ENCODE measurements at regions not wholly inside any gene's neighbourhood (a gene's known extent, or its start where the extent isn't known, plus 50 kb on each side); places are given as distances from the start of the nearest gene placed in this dataset.

GRCh38 chr3:22225161-22225560 lies 474.2 kb upstream of the ZNF385D start:
- no peak for DNase-seq (ENCODE audit: low spot score)

- DNase-seq (ENCODE audit: low spot score), result no peak
These were observed 477.7 kb upstream of the ZNF385D start for GRCh38 chr3:22228705-22229104.

DNA sequence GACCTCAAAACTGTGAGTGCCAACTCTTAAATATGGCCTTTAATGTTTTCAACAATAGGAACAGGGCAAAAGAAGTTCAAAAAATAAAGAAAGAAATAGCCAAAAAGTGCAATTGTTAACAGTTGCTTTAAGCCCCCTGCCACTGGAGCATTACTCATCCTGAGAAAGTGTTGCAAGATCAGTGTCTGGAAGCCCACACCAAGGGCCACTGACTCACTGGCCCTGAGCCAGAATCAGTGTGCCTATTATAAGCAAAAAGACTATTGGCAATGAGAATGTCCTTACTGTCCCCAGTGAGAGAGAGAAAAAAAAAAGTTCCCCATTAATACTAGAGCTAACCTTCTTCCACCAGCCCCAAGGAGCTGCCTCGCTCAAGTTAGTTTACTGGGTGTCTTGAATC lies 480.1 kb upstream of the ZNF385D start:
- no peak for DNase-seq (ENCODE audit: low spot score)

DNA sequence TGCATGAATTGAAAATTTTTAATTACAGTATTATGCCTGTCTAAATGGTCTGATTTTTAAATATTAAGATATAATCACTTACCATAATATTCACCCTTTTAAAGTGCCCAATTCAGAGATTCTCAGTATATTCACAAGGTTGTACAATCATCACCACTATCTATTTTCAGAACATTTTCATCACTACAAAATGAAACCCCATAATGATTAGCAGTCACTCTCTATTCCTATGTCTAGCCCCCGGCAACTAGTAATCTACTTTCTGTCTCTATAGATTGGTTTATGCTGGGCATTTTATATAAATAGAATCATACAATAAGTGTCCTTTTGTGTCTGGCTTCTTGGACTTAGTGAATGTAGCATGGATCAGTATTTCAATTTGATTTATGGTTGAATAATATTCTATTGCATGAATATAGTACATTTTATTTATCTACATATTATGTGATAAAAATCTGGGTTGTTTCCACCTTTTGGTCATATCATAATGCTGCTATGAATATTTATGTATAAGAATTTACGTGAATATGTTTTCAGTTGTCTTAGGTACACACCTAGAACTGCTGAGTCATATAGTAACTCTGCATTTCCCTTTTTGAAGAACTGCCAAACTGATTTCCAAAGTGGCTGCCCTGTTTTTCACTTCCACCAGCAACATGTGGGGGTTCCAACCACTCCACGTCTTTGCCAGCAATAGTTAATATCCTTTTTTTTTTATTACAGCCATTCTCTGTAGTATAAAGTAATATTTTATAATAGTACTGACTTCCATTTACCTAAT lies 485.7 kb upstream of the ZNF385D start:
- DNase-seq (ENCODE audit: low spot score), result no peak

DNA sequence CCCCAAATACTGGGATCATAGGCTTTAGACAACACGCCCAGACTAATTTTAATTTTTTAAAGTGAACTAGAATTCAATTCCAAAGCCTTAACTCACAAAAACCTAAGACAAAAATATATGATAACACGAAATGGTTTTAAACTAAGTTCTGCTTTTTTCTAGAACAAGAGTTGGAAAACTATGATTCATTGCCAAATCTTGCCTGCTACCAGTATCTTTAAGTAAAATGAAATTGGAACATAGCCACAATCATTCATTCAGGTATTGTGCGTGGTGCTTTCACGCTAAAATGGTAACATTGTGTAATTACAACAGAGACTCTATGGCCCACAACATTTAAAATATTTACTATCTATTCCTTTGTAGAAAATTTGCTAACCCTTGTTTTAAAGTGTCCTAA lies 488.0 kb upstream of the ZNF385D start:
- no peak for DNase-seq (ENCODE audit: low spot score)

DNA sequence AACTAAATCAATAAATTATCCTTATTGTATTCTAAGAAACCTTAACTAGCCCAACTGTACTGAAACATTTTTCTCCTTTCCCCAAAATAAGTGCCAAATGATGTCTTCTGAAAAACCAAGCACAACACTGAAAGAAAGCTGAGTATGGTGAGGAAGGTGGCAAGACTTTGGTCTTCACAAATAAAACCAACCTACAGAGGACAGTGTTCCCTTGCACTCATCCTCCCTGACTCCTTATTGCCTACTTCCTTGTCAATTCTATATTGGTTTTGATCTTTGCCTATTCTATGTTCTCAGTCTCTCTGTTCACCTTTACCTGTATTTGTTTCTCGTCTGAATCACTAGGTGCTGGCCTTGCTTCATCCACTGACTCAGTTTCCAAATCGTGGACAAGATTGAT lies 490.1 kb upstream of the ZNF385D start:
- no peak for DNase-seq (ENCODE audit: low spot score)

GRCh38 chr3:22244761-22245521 lies 493.9 kb upstream of the ZNF385D start:
- no peak for DNase-seq (ENCODE audit: low spot score)

- DNase-seq (ENCODE audit: low spot score), result no peak
These were observed 495.0 kb upstream of the ZNF385D start for GRCh38 chr3:22245811-22246583.

- no peak for DNase-seq (ENCODE audit: low spot score)
These were observed 498.6 kb upstream of the ZNF385D start for GRCh38 chr3:22249658-22250057.

DNA sequence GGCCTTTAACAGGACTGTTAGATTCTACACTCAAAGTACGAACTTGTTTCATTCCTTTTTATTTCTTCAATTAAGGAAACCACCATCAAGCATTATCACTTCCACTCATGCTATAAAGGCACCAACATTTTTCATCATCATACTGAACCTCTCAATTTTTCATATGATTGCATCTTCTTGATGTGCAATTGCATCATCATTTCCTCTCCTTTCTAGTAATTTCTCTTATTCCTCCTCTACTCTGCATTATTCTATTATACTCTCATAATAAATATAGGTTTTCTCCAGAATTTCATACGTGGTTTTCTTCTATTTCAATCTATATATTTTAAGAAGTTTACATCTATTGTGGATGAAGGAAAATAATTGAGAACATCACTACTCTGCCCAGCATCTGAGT lies 506.2 kb upstream of the ZNF385D start:
- DNase-seq (ENCODE audit: low spot score), result no peak

- no peak for DNase-seq (ENCODE audit: low spot score)
These were observed 511.4 kb upstream of the ZNF385D start for GRCh38 chr3:22262386-22262785.

GRCh38 chr3:22263042-22263441 lies 512.0 kb upstream of the ZNF385D start:
- no peak for DNase-seq (ENCODE audit: low spot score)

GRCh38 chr3:22265403-22265802 lies 514.4 kb upstream of the ZNF385D start:
- DNase-seq (ENCODE audit: low spot score), result no peak

DNA sequence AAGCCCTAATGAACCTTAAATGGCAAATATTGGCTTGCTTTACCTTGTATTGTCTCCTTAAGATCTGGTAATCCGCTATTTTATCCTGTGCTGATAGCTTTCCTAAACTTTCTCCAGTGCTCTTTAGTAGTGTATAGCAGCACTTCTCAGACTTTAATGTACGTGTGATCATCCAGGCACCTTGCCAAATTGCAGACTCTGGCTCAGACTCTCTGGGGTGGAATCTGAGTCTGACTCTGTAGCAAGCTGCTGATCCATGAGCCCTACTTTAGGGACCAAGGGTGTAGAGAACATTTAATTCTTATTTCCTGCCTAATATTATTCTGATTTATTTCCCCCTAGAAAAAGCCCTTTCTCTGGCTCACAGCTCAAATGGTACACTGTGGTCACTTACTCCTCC lies 518.8 kb upstream of the ZNF385D start:
- no peak for DNase-seq (ENCODE audit: low spot score)

- no peak for DNase-seq (ENCODE audit: low spot score)
These were observed 525.3 kb upstream of the ZNF385D start for GRCh38 chr3:22276351-22276750.

GRCh38 chr3:22284559-22284958 lies 533.5 kb upstream of the ZNF385D start:
- no peak for DNase-seq (ENCODE audit: low spot score)

DNA sequence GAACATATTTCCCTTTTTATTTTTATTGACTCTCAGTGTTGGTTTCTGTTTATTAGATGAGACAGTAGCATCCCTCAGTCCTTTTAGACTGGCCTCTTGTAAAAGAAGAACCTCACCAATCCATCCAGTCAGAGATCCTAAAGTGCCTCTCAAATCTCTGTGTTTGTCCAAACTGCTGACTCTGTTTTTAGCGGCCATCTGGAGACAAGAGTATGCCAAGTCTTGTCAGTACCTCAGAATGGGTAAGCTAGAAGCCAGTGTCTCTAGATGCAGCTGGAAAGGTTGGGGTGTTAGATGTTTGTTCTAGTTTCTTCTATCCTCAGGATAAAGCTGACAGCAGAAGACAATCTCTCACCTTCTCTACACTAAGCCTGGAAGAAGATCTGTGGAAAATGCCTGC lies 537.7 kb upstream of the ZNF385D start:
- no peak for DNase-seq (ENCODE audit: low spot score)

- DNase-seq (ENCODE audit: low spot score), result no peak
These were observed 541.7 kb upstream of the ZNF385D start for GRCh38 chr3:22292681-22293080.

DNA sequence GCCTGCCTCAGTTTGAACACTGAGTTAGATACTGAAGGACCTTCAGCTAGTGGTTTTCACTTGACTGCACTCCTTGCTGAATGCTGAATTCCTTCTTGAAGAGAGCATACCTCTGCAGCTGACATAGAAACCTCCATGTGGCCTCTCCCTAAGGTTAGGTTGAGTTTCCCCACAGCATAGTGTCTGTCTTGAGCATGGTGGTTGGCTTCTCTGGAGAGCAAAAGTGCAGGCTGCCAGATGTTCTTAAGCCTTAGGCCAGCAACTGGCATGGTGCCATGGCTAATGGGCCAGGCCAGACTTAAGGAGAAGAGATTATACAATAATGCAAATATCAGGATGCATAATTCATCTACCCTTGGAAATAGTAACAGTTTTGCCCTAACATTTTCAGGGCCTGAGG lies 545.6 kb upstream of the ZNF385D start:
- no peak for DNase-seq (ENCODE audit: low spot score)

- DNase-seq (ENCODE audit: low spot score), result no peak
These were observed 546.4 kb upstream of the ZNF385D start for GRCh38 chr3:22297436-22297835.

DNA sequence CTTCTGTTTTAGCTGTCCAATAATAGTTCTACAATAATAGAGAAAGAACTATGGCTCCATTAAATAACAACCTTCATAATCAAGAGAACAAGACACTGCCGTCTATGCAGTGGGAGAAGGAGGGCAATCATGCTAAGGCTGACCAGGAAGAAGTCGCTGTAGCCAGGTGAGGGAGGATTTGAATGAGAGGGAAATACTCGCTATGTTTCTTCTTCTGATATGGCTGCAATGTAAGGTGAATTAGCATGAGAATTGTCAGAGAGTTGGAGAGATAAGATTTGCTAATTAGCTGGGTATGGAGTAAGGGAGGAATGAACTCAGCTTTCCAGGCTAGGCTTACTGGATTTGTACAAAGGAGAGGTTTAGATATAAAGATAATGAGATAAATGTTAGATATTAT lies 555.4 kb upstream of the ZNF385D start:
- no peak for DNase-seq (ENCODE audit: low spot score)

DNA sequence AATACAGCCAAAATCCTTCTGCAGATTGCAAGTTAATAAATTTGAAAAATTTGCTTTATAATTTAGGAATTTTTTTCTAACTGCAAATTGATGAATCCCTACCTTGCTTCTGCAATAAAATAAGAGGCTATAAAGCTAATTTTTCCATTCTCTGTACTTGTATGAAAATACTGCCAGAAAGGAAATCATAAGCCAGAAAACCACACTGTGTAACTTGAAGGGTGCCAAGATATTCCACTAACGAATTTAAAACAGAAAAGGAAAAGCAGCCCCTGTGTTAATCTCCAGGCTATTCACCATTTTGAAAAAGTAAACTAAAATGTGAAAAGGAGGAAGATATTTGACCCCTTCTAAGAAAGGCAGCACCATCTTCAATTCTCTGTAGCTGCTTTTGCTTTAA lies 557.9 kb upstream of the ZNF385D start:
- no peak for DNase-seq (ENCODE audit: low spot score)

- no peak for DNase-seq (ENCODE audit: low spot score)
These were observed 564.9 kb upstream of the ZNF385D start for GRCh38 chr3:22315925-22316324.

Measured in kidney capillary endothelial cell (primary cell).